WERI-Rb-1 (cell line): ENCODE measurements at regions not wholly inside any gene's neighbourhood (a gene's known extent, or its start where the extent isn't known, plus 50 kb on each side); places are given as distances from the start of the nearest gene placed in this dataset.

ENCODE experiments used
- DNase-seq: peaks from one replicate; pipeline ENCODE4 v3.0.0-alpha.2; 2020
- H3K27ac ChIP-seq: fragments of 250-450 bp; sonication (Bioruptor Pico); 2 replicates; pipeline ENCODE4 v1.5.1; 2020; ENCODE audit warnings: mild to moderate bottlenecking, moderate library complexity
- H3K27me3 ChIP-seq: fragments of 250-450 bp; sonication (Bioruptor Pico); 2 replicates; pipeline ENCODE4 v1.5.1; 2021; ENCODE audit warnings: mild to moderate bottlenecking, low read depth, moderate library complexity; ENCODE audit not compliant: insufficient read depth, severe bottlenecking
- H3K36me3 ChIP-seq: fragments of 250-450 bp; sonication (Bioruptor Pico); 2 replicates; pipeline ENCODE4 v1.5.1; 2020; ENCODE audit warnings: mild to moderate bottlenecking, moderate library complexity
- H3K4me3 ChIP-seq: 2 replicates; pipeline ENCODE4 v1.5.1; 2011; ENCODE audit warnings: low read depth, mild to moderate bottlenecking, control low read depth, low read length
- H3K9me3 ChIP-seq: fragments of 250-450 bp; sonication (Bioruptor Pico); 2 replicates; pipeline ENCODE4 v1.5.1; 2021; ENCODE audit warnings: mild to moderate bottlenecking, moderate library complexity; ENCODE audit not compliant: severe bottlenecking
- CTCF ChIP-seq: IDR thresholded peaks from 2 replicates; pipeline ENCODE4 v1.5.1; 2011; ENCODE audit warnings: low read depth, mild to moderate bottlenecking, control low read depth, inconsistent platforms, low read length

- Histone ChIP-seq H3K27me3 (no peaks in the 10 kb centered on the region), H3K27ac (no peak overlapping the region), H3K9me3 (no peaks in the 10 kb centered on the region), H3K4me3 (no peak overlapping the region), H3K36me3 (no peaks in the 10 kb centered on the region)
- no peak for DNase-seq
- TF ChIP-seq CTCF = no peak
Observed at GRCh38 chr18:41155910-41156851, 798.9 kb upstream of the PIK3C3 start.

GRCh38 chr18:41155025-41155424 lies 800.0 kb upstream of the PIK3C3 start:
- no peak for TF ChIP-seq CTCF
- H3K36me3 ChIP-seq = no peaks in the 10 kb centered on the region
- no peak overlapping the region for H3K27ac ChIP-seq
- no peaks in the 10 kb centered on the region for H3K27me3 ChIP-seq
- no peak for DNase-seq
- H3K4me3 ChIP-seq = no peak overlapping the region
- H3K9me3 ChIP-seq = no peaks in the 10 kb centered on the region

GRCh38 chr18:41153871-41154270 lies 801.2 kb upstream of the PIK3C3 start:
- Histone ChIP-seq H3K36me3 (no peaks in the 10 kb centered on the region), H3K27me3 (no peaks in the 10 kb centered on the region), H3K9me3 (no peaks in the 10 kb centered on the region), H3K27ac (no peak overlapping the region), H3K4me3 (no peak overlapping the region)
- DNase-seq = no peak
- TF ChIP-seq CTCF = no peak

GRCh38 chr18:41150316-41150715 lies 804.7 kb upstream of the PIK3C3 start:
- H3K27ac ChIP-seq = no peak overlapping the region
- H3K4me3 ChIP-seq = no peak overlapping the region
- no peaks in the 10 kb centered on the region for H3K9me3 ChIP-seq
- H3K36me3 ChIP-seq = no peaks in the 10 kb centered on the region
- TF ChIP-seq CTCF = no peak
- H3K27me3 ChIP-seq = no peaks in the 10 kb centered on the region
- no peak for DNase-seq

GRCh38 chr18:41146301-41146700 lies 808.7 kb upstream of the PIK3C3 start:
- H3K4me3 ChIP-seq = no peak overlapping the region
- peak; percentile 40 for DNase-seq
- TF ChIP-seq CTCF = peak; percentile 9; the same call in 1 of the 2 replicates
- H3K27ac ChIP-seq = peak overlapping the region; percentile 66
- no peaks in the 10 kb centered on the region for H3K9me3 ChIP-seq
- no peaks in the 10 kb centered on the region for H3K27me3 ChIP-seq
- no peaks in the 10 kb centered on the region for H3K36me3 ChIP-seq
